ENCODE measurements at regions not wholly inside any gene's neighbourhood (a gene's known extent, or its start where the extent isn't known, plus 50 kb on each side); places are given as distances from the start of the nearest gene placed in this dataset.

- Histone ChIP-seq H3K9me1 (ENCODE audit: control insufficient read depth, extremely low read depth, insufficient read depth, low read length) (no peaks in the 10 kb centered on the region), H3K79me2 (ENCODE audit: control insufficient read depth, insufficient read depth, low read length) (peaks cover 40% of the 10 kb centered on the region), H4K20me1 (ENCODE audit: control insufficient read depth, extremely low read depth, insufficient read depth, low read length) (peaks cover 11% of the 10 kb centered on the region), H3K27me3 (ENCODE audit: control insufficient read depth, extremely low read depth, insufficient read depth, low read length) (no peaks in the 10 kb centered on the region), H3K4me2 (ENCODE audit: control insufficient read depth, extremely low read depth, insufficient read depth, low read depth, low read length) (no peak overlapping the region), H3K9me3 (ENCODE audit: control insufficient read depth, low read depth, low read length) (no peaks in the 10 kb centered on the region), H2AFZ (ENCODE audit: control insufficient read depth, low read length) (no peak overlapping the region), H3K27ac (ENCODE audit: control insufficient read depth, insufficient read depth, low read length) (no peak overlapping the region), H3K9ac (ENCODE audit: control insufficient read depth, extremely low read depth, insufficient read depth, low read length) (no peak overlapping the region), H3K36me3 (ENCODE audit: control insufficient read depth in 2 of 2, extremely low read depth in 1 of 2, insufficient read depth in 2 of 2, low read length in 2 of 2) (peaks cover 17 to 23% of the 10 kb centered on the region in 2 experiments), H3K4me1 (ENCODE audit: control insufficient read depth, extremely low read depth, insufficient read depth, low read length) (peaks cover 6% of the 10 kb centered on the region), H3K4me3 (ENCODE audit: control insufficient read depth in 2 of 3, extremely low read depth in 1 of 3, insufficient read depth in 2 of 3, low read depth in 1 of 3, low read length in 3 of 3) (no peak overlapping the region)
- dilution Hi-C loops (cut with MboI; ENCODE audit: extremely low pct_ligation_motif_present, low sequenced_read_pairs), result no loop called here
- DNase-seq (ENCODE audit: low read depth, low spot score), result no peak
- TF ChIP-seq CTCF (optimal IDR thresholded peaks at IDR 0.05 in 1 of 3, IDR thresholded peaks at IDR 0.05 in 1 of 3, conservative IDR thresholded peaks at IDR 0.05 in 1 of 3; ENCODE audit: extremely low read depth in 1 of 3, insufficient read depth in 2 of 3, low read length in 3 of 3), result no peak
- TF ChIP-seq EZH2 (IDR thresholded peaks at IDR 0.05; ENCODE audit: low read length), result no peak
- FAIRE-seq, result no peak
Observed at GRCh38 chr7:66556177-66556548, 72.5 kb upstream of the KCTD7 start.

GRCh38 chr7:66556549-66557213 lies 72.0 kb upstream of the KCTD7 start:
- FAIRE-seq (no peak), DNase-seq (ENCODE audit: low read depth, low spot score) (no peak)
- H3K9ac ChIP-seq (ENCODE audit: control insufficient read depth, extremely low read depth, insufficient read depth, low read length), result no peak overlapping the region
- H3K4me3 ChIP-seq (ENCODE audit: control insufficient read depth in 2 of 3, extremely low read depth in 1 of 3, insufficient read depth in 2 of 3, low read depth in 1 of 3, low read length in 3 of 3), result no peak overlapping the region
- peaks cover 6% of the 10 kb centered on the region for H3K4me1 ChIP-seq (ENCODE audit: control insufficient read depth, extremely low read depth, insufficient read depth, low read length)
- H4K20me1 ChIP-seq (ENCODE audit: control insufficient read depth, extremely low read depth, insufficient read depth, low read length), result peaks cover 11% of the 10 kb centered on the region
- dilution Hi-C loops (cut with MboI; ENCODE audit: extremely low pct_ligation_motif_present, low sequenced_read_pairs), result no loop called here
- H3K36me3 ChIP-seq (ENCODE audit: control insufficient read depth in 2 of 2, extremely low read depth in 1 of 2, insufficient read depth in 2 of 2, low read length in 2 of 2), result peaks cover 14 to 20% of the 10 kb centered on the region in 2 experiments
- H3K27ac ChIP-seq (ENCODE audit: control insufficient read depth, insufficient read depth, low read length), result no peak overlapping the region
- no peaks in the 10 kb centered on the region for H3K27me3 ChIP-seq (ENCODE audit: control insufficient read depth, extremely low read depth, insufficient read depth, low read length)
- H3K9me3 ChIP-seq (ENCODE audit: control insufficient read depth, low read depth, low read length), result no peaks in the 10 kb centered on the region
- no peak for TF ChIP-seq CTCF (optimal IDR thresholded peaks at IDR 0.05 in 1 of 3, IDR thresholded peaks at IDR 0.05 in 1 of 3, conservative IDR thresholded peaks at IDR 0.05 in 1 of 3; ENCODE audit: extremely low read depth in 1 of 3, insufficient read depth in 2 of 3, low read length in 3 of 3)
- no peak overlapping the region for H3K4me2 ChIP-seq (ENCODE audit: control insufficient read depth, extremely low read depth, insufficient read depth, low read depth, low read length)
- H3K9me1 ChIP-seq (ENCODE audit: control insufficient read depth, extremely low read depth, insufficient read depth, low read length), result no peaks in the 10 kb centered on the region
- H2AFZ ChIP-seq (ENCODE audit: control insufficient read depth, low read length), result no peak overlapping the region
- peaks cover 40% of the 10 kb centered on the region for H3K79me2 ChIP-seq (ENCODE audit: control insufficient read depth, insufficient read depth, low read length)
